ENCODE measurements at regions not wholly inside any gene's neighbourhood (a gene's known extent, or its start where the extent isn't known, plus 50 kb on each side); places are given as distances from the start of the nearest gene placed in this dataset.

DNA sequence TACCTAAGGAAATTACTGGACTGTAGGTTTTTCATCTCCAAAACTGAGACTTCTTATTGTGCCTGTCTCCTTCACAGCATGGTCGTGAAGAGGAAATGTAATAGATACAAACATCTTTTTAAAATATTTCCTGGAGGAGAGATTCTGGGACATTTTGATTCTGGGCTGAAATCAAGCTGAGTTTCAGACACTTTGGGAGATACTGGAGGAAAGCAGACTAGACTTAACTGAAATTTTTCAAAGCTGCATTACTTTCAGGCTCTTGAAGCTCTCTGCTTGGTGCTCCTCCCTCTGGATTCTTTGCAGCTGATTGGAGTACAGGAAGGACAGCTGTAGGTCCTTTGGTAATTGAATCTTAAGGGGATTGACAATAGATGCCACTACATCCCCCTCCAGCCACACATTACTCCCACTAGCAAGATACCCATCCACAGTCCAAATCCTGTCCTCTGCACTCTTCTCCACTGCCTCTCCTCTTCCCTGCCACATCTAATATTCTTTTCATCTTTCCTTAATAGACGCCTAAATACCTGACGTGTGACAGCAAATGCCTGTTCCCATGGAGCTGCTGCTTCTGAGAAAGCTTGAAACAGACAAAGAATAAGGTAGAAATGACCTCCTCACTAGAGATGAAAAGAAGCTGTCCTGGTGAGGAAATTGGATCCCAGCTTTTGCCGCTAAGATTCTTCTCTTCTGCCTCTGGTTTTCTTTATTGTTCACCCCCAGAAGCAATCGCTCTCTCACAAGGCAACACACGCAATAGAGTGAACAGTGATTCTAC is 111.5 kb upstream of the PHYHIPL start:
- H3K9me3 ChIP-seq = no peaks in the 10 kb centered on the region
- no peak overlapping the region for H3K4me3 ChIP-seq
- intact Hi-C loops (cut with DNase I) = no loop called here
- no peak for ATAC-seq
- H3K36me3 ChIP-seq = no peaks in the 10 kb centered on the region
- no peak overlapping the region for H3K27ac ChIP-seq
- no peak for DNase-seq
- no peaks in the 10 kb centered on the region for H3K4me1 ChIP-seq
- no peaks in the 10 kb centered on the region for H3K27me3 ChIP-seq (ENCODE audit: low read depth)
- TF ChIP-seq, protein P1, sequence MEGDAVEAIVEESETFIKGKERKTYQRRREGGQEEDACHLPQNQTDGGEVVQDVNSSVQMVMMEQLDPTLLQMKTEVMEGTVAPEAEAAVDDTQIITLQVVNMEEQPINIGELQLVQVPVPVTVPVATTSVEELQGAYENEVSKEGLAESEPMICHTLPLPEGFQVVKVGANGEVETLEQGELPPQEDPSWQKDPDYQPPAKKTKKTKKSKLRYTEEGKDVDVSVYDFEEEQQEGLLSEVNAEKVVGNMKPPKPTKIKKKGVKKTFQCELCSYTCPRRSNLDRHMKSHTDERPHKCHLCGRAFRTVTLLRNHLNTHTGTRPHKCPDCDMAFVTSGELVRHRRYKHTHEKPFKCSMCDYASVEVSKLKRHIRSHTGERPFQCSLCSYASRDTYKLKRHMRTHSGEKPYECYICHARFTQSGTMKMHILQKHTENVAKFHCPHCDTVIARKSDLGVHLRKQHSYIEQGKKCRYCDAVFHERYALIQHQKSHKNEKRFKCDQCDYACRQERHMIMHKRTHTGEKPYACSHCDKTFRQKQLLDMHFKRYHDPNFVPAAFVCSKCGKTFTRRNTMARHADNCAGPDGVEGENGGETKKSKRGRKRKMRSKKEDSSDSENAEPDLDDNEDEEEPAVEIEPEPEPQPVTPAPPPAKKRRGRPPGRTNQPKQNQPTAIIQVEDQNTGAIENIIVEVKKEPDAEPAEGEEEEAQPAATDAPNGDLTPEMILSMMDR (IDR thresholded peaks at IDR 0.05) = no peak

DNA sequence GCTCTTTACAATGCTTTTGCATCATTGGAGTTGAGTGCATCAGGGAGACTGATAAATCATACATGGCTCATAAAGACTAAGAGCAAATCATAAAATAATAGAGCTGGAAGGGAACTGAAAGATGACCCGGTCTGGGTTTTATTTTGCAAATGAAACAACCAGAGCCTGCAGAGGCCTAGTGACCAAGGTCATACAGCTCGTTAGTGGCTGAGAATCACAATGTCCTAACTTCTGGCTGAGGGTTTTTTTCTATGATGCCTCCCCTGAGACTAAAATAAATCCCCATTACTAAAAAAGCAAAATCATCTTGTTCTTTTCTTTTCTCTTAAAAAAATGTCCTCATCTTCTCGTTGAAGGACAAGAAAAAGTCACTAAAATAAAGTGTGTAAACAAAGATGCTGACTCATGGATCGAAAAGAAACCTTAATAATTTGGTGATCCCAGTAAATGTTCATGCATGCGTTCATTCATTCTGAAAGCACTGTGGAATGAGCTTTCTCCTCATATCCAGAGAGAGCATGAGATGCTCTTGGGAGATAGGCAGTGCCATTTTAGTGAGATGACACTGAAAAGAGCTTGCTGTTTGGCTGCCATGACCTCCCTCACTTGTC is 107.8 kb upstream of the PHYHIPL start:
- Histone ChIP-seq H3K4me1 (no peaks in the 10 kb centered on the region), H3K36me3 (no peaks in the 10 kb centered on the region), H3K4me3 (no peak overlapping the region), H3K9me3 (no peaks in the 10 kb centered on the region), H3K27ac (no peak overlapping the region), H3K27me3 (ENCODE audit: low read depth) (no peaks in the 10 kb centered on the region)
- DNase-seq = no peak
- TF ChIP-seq, protein P1 (IDR thresholded peaks at IDR 0.05) = no peak
- ATAC-seq = no peak
- intact Hi-C loops (cut with DNase I) = no loop called here

DNA sequence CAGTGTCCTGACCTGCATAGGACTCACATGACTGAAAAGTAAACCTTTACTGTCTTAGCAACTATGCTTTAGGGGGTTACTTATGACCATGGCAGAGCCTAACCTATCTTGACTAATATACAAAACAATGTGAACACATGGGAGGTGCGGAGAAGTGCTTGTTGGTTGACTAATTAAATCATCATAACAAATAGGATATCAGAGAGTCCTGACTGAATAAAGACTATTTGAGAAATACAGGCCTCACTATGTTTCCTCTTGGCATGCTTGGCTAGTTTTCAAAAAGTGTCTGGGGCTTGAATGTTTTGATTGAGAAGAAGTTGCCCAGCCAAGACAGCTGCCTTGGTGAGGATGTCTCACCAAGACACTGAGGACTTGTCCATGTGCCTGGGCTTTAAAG is 104.4 kb upstream of the PHYHIPL start:
- no peaks in the 10 kb centered on the region for H3K27me3 ChIP-seq (ENCODE audit: low read depth)
- H3K4me1 ChIP-seq = no peaks in the 10 kb centered on the region
- intact Hi-C loops (cut with DNase I) = no loop called here
- H3K9me3 ChIP-seq = no peaks in the 10 kb centered on the region
- no peak for ATAC-seq
- H3K27ac ChIP-seq = no peak overlapping the region
- no peaks in the 10 kb centered on the region for H3K36me3 ChIP-seq
- TF ChIP-seq, protein P1 (IDR thresholded peaks at IDR 0.05) = no peak
- DNase-seq = no peak
- H3K4me3 ChIP-seq = no peak overlapping the region

DNA sequence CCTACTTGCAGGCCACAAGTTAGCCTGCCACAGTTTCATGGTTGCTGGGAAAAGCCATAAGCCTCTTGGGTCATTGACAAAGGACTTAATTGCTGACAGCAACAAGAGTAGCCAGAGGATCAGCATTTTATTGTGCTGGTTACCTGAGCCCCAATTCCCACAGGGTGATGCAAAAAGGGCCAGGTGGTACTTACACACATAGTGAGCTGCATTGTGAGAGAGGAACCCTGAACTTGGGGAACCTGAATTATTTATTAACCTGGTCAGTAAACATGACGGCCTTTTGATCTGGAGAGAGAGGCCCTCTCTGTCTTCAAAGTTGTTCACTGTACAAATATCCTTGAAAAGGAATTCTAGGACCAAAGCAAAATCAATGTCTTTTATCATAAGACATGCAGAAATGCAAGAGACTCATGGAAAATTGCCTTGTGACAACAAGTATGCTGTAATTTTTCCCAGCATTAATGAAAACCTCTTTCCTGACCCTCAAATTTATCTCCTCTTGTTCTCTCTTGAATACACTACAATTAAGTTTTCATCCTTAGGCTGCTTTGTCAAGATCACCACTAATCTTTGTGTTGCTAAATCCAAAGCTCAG is 102.9 kb upstream of the PHYHIPL start:
- Histone ChIP-seq H3K27me3 (ENCODE audit: low read depth) (no peaks in the 10 kb centered on the region), H3K36me3 (no peaks in the 10 kb centered on the region), H3K27ac (no peak overlapping the region), H3K4me3 (no peak overlapping the region), H3K9me3 (no peaks in the 10 kb centered on the region), H3K4me1 (no peaks in the 10 kb centered on the region)
- DNase-seq (no peak), ATAC-seq (peak; percentile 46 to 53)
- intact Hi-C loops (cut with DNase I) = no loop called here
- TF ChIP-seq, protein P1 (IDR thresholded peaks at IDR 0.05) = no peak

DNA sequence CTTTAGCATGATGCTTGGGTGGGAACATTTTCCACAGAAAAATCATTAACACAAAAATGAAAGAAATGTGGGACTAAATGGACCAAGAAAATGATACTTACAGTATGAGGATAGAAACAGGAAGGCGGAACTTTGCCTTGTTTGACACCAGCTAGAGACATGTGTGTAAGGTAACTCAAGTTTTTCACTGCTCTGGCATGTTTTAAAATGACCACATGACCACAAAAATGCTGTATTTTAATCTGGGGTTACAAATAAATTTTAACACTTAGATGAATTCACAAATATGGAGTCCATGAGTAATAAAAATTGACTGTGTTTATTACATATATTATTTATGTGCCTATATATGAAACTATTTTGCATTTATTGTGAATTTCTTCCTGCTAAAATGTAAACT is 100.9 kb upstream of the PHYHIPL start:
- Histone ChIP-seq H3K36me3 (no peaks in the 10 kb centered on the region), H3K27ac (no peak overlapping the region), H3K4me1 (no peaks in the 10 kb centered on the region), H3K27me3 (ENCODE audit: low read depth) (no peaks in the 10 kb centered on the region), H3K4me3 (no peak overlapping the region), H3K9me3 (no peaks in the 10 kb centered on the region)
- TF ChIP-seq, protein P1 (IDR thresholded peaks at IDR 0.05) = no peak
- DNase-seq = no peak
- no peak for ATAC-seq
- intact Hi-C loops (cut with DNase I) = no loop called here

Measured in lower lobe of right lung (tissue), 2 donors.